ENCODE measurements at regions not wholly inside any gene's neighbourhood (a gene's known extent, or its start where the extent isn't known, plus 50 kb on each side); places are given as distances from the start of the nearest gene placed in this dataset.

DNA sequence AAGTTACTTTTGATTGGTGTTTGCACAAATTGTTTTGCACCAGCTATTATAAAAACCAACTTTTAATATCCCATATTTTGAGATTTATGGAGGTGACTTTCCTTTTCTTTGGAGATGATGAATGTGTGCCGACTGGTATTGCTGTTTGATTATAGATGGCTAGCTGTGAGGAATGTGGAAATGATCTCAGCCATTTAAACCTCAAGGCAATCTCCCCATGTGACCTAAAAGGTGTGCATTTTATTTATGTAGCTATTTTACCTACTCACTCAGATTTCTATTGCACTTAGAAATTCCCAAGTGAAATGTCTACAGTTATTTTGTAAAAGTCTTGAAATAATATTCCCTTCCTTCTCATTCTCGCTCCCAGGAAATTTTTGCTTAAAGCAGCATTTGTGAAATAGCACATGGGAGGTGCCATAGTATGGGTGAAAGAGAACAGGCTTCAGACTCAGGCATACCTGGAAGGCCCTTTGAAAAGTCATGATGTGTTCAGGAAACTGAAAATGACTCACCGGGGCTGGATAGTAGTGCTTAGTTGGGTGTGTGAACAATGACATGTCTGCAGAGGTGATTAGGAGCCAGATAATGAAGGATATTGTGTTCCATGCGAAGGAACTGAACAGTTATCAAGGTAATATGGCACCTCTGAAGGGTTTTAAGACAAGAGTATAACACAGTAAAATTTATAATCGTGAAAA is 247.6 kb downstream of the CBLL2 start:
- TF ChIP-seq, protein P1, sequence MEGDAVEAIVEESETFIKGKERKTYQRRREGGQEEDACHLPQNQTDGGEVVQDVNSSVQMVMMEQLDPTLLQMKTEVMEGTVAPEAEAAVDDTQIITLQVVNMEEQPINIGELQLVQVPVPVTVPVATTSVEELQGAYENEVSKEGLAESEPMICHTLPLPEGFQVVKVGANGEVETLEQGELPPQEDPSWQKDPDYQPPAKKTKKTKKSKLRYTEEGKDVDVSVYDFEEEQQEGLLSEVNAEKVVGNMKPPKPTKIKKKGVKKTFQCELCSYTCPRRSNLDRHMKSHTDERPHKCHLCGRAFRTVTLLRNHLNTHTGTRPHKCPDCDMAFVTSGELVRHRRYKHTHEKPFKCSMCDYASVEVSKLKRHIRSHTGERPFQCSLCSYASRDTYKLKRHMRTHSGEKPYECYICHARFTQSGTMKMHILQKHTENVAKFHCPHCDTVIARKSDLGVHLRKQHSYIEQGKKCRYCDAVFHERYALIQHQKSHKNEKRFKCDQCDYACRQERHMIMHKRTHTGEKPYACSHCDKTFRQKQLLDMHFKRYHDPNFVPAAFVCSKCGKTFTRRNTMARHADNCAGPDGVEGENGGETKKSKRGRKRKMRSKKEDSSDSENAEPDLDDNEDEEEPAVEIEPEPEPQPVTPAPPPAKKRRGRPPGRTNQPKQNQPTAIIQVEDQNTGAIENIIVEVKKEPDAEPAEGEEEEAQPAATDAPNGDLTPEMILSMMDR (IDR thresholded peaks at IDR 0.05) = no peak
- TF ChIP-seq POLR2A (IDR thresholded peaks at IDR 0.05) (no peak), POLR2AphosphoS5 (IDR thresholded peaks at IDR 0.05) (no peak)

Data from transverse colon (tissue), 4 donors.